GM12891 (cell line): ENCODE measurements at regions not wholly inside any gene's neighbourhood (a gene's known extent, or its start where the extent isn't known, plus 50 kb on each side); places are given as distances from the start of the nearest gene placed in this dataset.

ENCODE experiments used
- DNase-seq: peaks from one replicate; pipeline ENCODE4 v3.0.0; 2011; ENCODE audit warnings: low spot score; ENCODE audit not compliant: insufficient read length
- FAIRE-seq: peaks from 2 replicates; lab custom pipeline; 2011; peaks lifted over from hg19 to GRCh38; lab: Jason Lieb, UNC
- PAX5 ChIP-seq: IDR thresholded peaks from 2 replicates; pipeline ENCODE4 v1.6.1; 2011; ENCODE audit warnings: low read length, moderate library complexity, mild to moderate bottlenecking; ENCODE audit not compliant: insufficient read depth, severe bottlenecking
- POLR2A ChIP-seq: IDR thresholded peaks from 2 replicates; pipeline ENCODE4 v1.6.1; 2011; ENCODE audit warnings: low read depth, low read length, control low read depth
- POLR2AphosphoS5 ChIP-seq: IDR thresholded peaks from 2 replicates; pipeline ENCODE4 v1.6.1; 2011; ENCODE audit warnings: low read depth, low read length, control low read depth
- POU2F2 ChIP-seq: IDR thresholded peaks from 2 replicates; pipeline ENCODE4 v1.6.1; 2011; ENCODE audit warnings: low read depth, mild to moderate bottlenecking, control low read depth, low read length, moderate library complexity
- SPI1 ChIP-seq: IDR thresholded peaks from 2 replicates; pipeline ENCODE4 v1.6.1; 2011; ENCODE audit warnings: low read depth, low read length, control low read depth
- TAF1 ChIP-seq: IDR thresholded peaks from 2 replicates; pipeline ENCODE4 v1.6.1; 2011; ENCODE audit warnings: low read depth, low read length, control low read depth

- DNase-seq (no peak), FAIRE-seq (no peak)
- TF ChIP-seq POLR2A (no peak), POLR2AphosphoS5 (no peak), PAX5 (no peak), POU2F2 (no peak), SPI1 (no peak), TAF1 (no peak)
Measured at GRCh38 chr5:158544388-158545339, 555.1 kb downstream of the EBF1 start.

GRCh38 chr5:158543539-158544387 lies 556.0 kb downstream of the EBF1 start:
- DNase-seq (no peak), FAIRE-seq (peak; percentile 20)

DNA sequence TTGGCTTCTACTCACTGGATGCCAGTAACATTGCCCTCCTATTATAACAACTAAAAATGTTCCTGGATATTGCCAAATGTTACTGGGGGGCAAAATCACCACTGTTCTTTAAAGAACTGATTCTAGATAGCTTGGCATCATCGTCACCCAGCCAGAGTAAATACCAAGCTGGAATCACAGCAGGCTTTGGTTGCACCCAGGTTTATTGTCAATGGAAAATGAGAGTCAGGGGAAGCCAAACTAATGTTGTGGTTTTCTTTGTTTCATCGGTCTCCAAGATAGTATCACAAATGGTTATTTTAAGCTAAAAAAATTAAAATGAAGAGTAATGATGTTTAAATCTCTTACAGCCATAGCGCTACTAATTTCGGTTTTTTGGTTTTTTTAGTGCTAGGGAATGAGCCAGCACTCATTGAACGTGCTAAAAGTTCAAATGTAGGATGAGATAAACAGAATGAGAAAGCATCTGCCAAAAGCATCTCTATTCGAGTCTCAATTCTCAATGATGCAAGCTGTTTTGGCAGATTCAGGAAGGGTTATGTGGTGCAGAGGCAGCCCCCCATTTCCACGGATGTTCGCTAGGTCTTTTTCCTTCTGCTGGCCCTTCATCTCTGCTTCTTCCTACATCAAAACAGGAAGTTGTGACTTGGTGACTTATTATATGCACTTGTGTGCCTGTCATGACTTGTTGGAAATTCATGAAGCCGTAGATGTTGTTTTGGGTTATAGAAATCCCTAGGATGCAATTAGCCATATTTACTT lies 558.0 kb downstream of the EBF1 start:
- TF ChIP-seq POLR2AphosphoS5: no peak
- TF ChIP-seq POU2F2: no peak
- no peak for TF ChIP-seq POLR2A
- TF ChIP-seq SPI1: no peak
- TF ChIP-seq PAX5: no peak
- TF ChIP-seq TAF1: no peak
- FAIRE-seq: peak; percentile 73
- DNase-seq: no peak

More at GRCh38 chr5:158543539-158544387, 556.0 kb downstream of the EBF1 start:
- no peak for TF ChIP-seq TAF1
- TF ChIP-seq SPI1: no peak
- no peak for TF ChIP-seq POU2F2
- TF ChIP-seq POLR2A: no peak
- no peak for TF ChIP-seq PAX5
- TF ChIP-seq POLR2AphosphoS5: no peak

- TF ChIP-seq POU2F2 (no peak), PAX5 (no peak), SPI1 (peak; percentile 90), POLR2A (no peak), TAF1 (no peak), POLR2AphosphoS5 (no peak)
- no peak for DNase-seq
- peak; percentile 98 for FAIRE-seq
Measured at GRCh38 chr5:158538506-158539074, 561.1 kb downstream of the EBF1 start.

GRCh38 chr5:158537366-158537765 lies 562.4 kb downstream of the EBF1 start:
- TF ChIP-seq TAF1: no peak
- TF ChIP-seq PAX5: no peak
- TF ChIP-seq POU2F2: no peak
- TF ChIP-seq SPI1: no peak
- TF ChIP-seq POLR2A: no peak
- TF ChIP-seq POLR2AphosphoS5: no peak
- DNase-seq (no peak), FAIRE-seq (no peak)

DNA sequence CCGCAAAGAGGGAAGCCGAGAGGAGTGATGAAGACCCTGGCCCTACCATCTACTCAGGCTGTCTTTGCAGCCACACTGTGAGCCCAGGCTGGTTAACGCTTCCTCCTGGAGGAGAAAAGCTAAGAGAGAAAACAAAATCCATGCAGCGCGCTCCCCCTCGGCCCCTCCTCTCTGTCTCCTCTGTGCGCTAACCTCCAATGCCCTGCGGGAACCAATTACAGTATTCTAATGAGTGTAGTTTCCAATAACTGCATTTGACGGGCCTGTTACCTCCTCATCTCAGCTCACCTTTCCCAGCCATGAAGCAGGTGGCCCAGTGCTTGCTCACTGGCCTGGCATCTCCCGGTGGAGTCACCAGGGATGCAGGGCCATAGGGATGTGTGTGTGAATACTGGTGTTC lies 565.5 kb downstream of the EBF1 start:
- DNase-seq (no peak), FAIRE-seq (peak; percentile 48)
- TF ChIP-seq POLR2AphosphoS5: no peak
- TF ChIP-seq TAF1: no peak
- TF ChIP-seq PAX5: no peak
- no peak for TF ChIP-seq SPI1
- no peak for TF ChIP-seq POU2F2
- TF ChIP-seq POLR2A: no peak

GRCh38 chr5:158532739-158533138 lies 567.0 kb downstream of the EBF1 start:
- DNase-seq (no peak), FAIRE-seq (no peak)
- TF ChIP-seq SPI1: no peak
- TF ChIP-seq POLR2A: no peak
- no peak for TF ChIP-seq PAX5
- TF ChIP-seq TAF1: no peak
- no peak for TF ChIP-seq POU2F2
- TF ChIP-seq POLR2AphosphoS5: no peak

DNA sequence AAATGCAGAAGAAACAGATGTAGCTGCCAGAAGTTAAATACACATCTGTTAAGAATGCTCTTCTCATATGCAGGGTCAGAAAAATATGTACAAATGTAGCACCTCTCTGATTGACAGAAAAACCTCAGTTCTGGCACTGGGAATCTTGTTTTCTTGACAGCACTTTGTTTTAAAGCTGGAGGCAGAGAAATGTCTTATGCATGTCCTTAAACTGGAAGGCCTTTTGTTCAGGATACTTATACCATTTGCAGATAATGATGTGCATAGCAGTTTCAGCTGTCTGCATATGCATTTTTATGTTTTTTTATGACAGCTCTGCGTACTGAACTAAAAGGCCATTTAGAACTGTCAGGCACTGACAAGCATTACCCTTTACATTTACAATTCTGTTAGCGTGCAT lies 567.9 kb downstream of the EBF1 start:
- FAIRE-seq: no peak
- TF ChIP-seq PAX5 (no peak), POLR2AphosphoS5 (no peak), TAF1 (no peak)
- DNase-seq: no peak

- TF ChIP-seq SPI1 (no peak), POLR2A (no peak), POU2F2 (no peak), PAX5 (no peak), POLR2AphosphoS5 (no peak)
- no peak for DNase-seq
- no peak for FAIRE-seq
Measured at GRCh38 chr5:158530115-158530514, 569.6 kb downstream of the EBF1 start.
